ENCODE measurements at regions not wholly inside any gene's neighbourhood (a gene's known extent, or its start where the extent isn't known, plus 50 kb on each side); places are given as distances from the start of the nearest gene placed in this dataset.

DNA sequence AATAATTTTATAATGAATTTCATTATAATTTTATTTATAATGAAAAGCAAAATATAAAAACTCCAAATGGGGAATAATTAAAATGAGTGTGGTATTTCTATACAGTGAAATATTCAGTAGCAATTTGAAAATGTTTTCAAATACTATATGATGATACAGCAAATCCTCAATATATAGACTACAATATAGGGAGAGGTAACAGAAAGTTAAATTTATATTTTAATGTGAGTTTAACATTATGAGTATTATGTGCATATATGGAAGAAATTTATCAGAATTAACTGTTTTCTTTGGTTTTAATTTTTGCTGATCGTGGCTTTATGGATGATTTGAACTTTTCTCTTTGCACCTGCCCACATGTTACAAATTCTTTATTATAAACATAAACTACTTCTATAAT is 500.9 kb upstream of the ARRDC3 start:
- Histone ChIP-seq H3K9ac (ENCODE audit: low read length in 3 of 3) (no peak overlapping the region), H3K4me3 (ENCODE audit: low read length in 3 of 3) (no peak overlapping the region), H3K9me3 (ENCODE audit: control insufficient read depth in 2 of 3, insufficient read depth in 1 of 3, low read length in 3 of 3) (no peaks in the 10 kb centered on the region), H3K4me1 (ENCODE audit: control insufficient read depth in 2 of 3, insufficient read depth in 2 of 3, low read depth in 1 of 3, low read length in 3 of 3) (no peaks in the 10 kb centered on the region), H3K27me3 (ENCODE audit: control insufficient read depth, insufficient read depth, low read length) (no peaks in the 10 kb centered on the region), H3K27ac (ENCODE audit: low read depth in 2 of 2, low read length in 2 of 2) (no peak overlapping the region), H3K36me3 (ENCODE audit: control insufficient read depth in 2 of 3, insufficient read depth in 3 of 3, low read length in 3 of 3) (no peaks in the 10 kb centered on the region)
- DNase-seq = no peak
- TF ChIP-seq, protein P1, sequence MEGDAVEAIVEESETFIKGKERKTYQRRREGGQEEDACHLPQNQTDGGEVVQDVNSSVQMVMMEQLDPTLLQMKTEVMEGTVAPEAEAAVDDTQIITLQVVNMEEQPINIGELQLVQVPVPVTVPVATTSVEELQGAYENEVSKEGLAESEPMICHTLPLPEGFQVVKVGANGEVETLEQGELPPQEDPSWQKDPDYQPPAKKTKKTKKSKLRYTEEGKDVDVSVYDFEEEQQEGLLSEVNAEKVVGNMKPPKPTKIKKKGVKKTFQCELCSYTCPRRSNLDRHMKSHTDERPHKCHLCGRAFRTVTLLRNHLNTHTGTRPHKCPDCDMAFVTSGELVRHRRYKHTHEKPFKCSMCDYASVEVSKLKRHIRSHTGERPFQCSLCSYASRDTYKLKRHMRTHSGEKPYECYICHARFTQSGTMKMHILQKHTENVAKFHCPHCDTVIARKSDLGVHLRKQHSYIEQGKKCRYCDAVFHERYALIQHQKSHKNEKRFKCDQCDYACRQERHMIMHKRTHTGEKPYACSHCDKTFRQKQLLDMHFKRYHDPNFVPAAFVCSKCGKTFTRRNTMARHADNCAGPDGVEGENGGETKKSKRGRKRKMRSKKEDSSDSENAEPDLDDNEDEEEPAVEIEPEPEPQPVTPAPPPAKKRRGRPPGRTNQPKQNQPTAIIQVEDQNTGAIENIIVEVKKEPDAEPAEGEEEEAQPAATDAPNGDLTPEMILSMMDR (IDR thresholded peaks at IDR 0.05; ENCODE audit: borderline replicate concordance, extremely low read depth, insufficient read depth) = no peak
- peak; percentile 89 for FAIRE-seq
- intact Hi-C loops (cut with DNase I) = no loop called here

DNA sequence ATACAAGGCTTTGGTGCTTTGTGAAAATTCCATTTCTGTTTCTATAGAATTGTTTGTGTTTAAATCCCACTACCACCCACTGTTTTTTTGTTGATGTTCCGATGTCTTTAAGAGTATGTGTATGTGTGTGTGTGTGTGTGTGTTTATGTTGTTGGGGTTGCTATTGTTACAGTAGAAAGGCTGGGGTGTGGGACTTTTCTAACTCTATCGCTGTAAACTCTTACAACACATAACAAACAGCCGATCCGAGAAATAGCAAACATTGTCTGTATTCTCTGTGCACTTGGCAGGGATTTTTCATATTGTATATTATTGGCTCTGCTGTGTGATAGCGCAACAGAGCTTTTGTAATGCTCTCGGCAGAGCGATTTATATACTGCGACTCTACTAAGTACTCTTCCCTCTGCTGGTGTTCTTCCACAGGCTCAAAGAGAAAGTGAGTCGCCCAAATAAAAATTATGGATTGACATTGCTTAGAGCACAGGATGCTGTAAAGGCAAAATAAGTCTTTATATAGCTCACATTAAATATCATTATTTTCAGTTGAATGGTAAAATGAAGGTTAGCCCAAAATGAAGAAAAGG is 492.2 kb upstream of the ARRDC3 start:
- DNase-seq (no peak), FAIRE-seq (no peak)
- intact Hi-C loops (cut with DNase I) = no loop called here

DNA sequence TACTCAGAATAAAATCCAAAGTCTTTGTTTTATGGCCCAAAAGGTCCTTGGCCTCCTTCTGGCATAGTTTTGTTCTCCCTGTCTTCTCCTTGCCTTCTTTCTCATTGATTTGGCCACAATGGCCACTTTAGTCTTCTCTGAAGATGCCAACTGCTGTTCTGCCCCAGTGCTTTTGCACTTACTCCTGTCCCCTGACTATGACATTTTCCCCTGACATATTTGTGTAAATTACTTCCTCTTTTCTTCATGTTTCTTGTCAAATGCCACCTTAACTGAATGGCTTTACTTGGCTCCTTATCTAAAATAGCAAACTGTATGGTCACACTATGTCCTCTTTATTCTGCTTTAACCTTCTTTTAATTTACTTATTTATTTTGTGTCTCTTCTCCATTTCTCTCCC is 484.7 kb upstream of the ARRDC3 start:
- H3K27me3 ChIP-seq (ENCODE audit: control insufficient read depth, insufficient read depth, low read length) = no peaks in the 10 kb centered on the region
- H3K4me3 ChIP-seq (ENCODE audit: low read length in 3 of 3) = no peak overlapping the region
- TF ChIP-seq, protein P1 (IDR thresholded peaks at IDR 0.05; ENCODE audit: borderline replicate concordance, extremely low read depth, insufficient read depth) = no peak
- no peak overlapping the region for H3K27ac ChIP-seq (ENCODE audit: low read depth in 2 of 2, low read length in 2 of 2)
- H3K9ac ChIP-seq (ENCODE audit: low read length in 3 of 3) = no peak overlapping the region
- H3K4me1 ChIP-seq (ENCODE audit: control insufficient read depth in 2 of 3, insufficient read depth in 2 of 3, low read depth in 1 of 3, low read length in 3 of 3) = no peaks in the 10 kb centered on the region
- FAIRE-seq = no peak
- H3K36me3 ChIP-seq (ENCODE audit: control insufficient read depth in 2 of 3, insufficient read depth in 3 of 3, low read length in 3 of 3) = no peaks in the 10 kb centered on the region
- no peaks in the 10 kb centered on the region for H3K9me3 ChIP-seq (ENCODE audit: control insufficient read depth in 2 of 3, insufficient read depth in 1 of 3, low read length in 3 of 3)
- DNase-seq = no peak
- intact Hi-C loops (cut with DNase I) = no loop called here

More for the DNA sequence above, 492.2 kb upstream of the ARRDC3 start:
- Histone ChIP-seq H3K9me3 (ENCODE audit: control insufficient read depth in 2 of 3, insufficient read depth in 1 of 3, low read length in 3 of 3) (no peaks in the 10 kb centered on the region), H3K4me3 (ENCODE audit: low read length in 3 of 3) (no peak overlapping the region), H3K4me1 (ENCODE audit: control insufficient read depth in 2 of 3, insufficient read depth in 2 of 3, low read depth in 1 of 3, low read length in 3 of 3) (no peaks in the 10 kb centered on the region), H3K27ac (ENCODE audit: low read depth in 2 of 2, low read length in 2 of 2) (no peak overlapping the region), H3K9ac (ENCODE audit: low read length in 3 of 3) (no peak overlapping the region), H3K36me3 (ENCODE audit: control insufficient read depth in 2 of 3, insufficient read depth in 3 of 3, low read length in 3 of 3) (no peaks in the 10 kb centered on the region), H3K27me3 (ENCODE audit: control insufficient read depth, insufficient read depth, low read length) (no peaks in the 10 kb centered on the region)
- TF ChIP-seq, protein P1 (IDR thresholded peaks at IDR 0.05; ENCODE audit: borderline replicate concordance, extremely low read depth, insufficient read depth) = no peak

DNA sequence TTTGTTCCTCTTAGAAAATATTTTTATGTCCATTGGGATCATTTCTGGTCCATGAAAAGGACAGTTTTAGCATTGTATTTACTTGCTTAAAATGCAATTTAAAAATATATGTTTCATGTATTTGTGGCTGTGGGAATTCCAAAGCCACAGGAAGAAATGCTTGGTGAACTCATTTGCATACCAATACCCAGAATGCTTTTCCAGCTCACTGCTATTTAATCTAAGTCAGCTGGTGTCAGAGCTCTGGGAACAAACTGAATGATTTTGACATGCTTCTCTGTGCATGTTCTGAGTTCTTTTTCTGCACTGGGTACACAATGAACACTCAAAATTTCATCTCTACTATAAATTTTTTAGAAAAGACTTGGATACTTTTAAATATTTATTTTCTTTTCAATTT is 482.8 kb upstream of the ARRDC3 start:
- Histone ChIP-seq H3K4me1 (ENCODE audit: control insufficient read depth in 2 of 3, insufficient read depth in 2 of 3, low read depth in 1 of 3, low read length in 3 of 3) (no peaks in the 10 kb centered on the region), H3K9ac (ENCODE audit: low read length in 3 of 3) (no peak overlapping the region), H3K36me3 (ENCODE audit: control insufficient read depth in 2 of 3, insufficient read depth in 3 of 3, low read length in 3 of 3) (no peaks in the 10 kb centered on the region), H3K4me3 (ENCODE audit: low read length in 3 of 3) (no peak overlapping the region), H3K9me3 (ENCODE audit: control insufficient read depth in 2 of 3, insufficient read depth in 1 of 3, low read length in 3 of 3) (no peaks in the 10 kb centered on the region), H3K27ac (ENCODE audit: low read depth in 2 of 2, low read length in 2 of 2) (no peak overlapping the region), H3K27me3 (ENCODE audit: control insufficient read depth, insufficient read depth, low read length) (no peaks in the 10 kb centered on the region)
- DNase-seq = peak in 1 of 5 donors; percentile 9
- intact Hi-C loops (cut with DNase I) = no loop called here
- no peak for FAIRE-seq
- TF ChIP-seq, protein P1 (IDR thresholded peaks at IDR 0.05; ENCODE audit: borderline replicate concordance, extremely low read depth, insufficient read depth) = no peak
